ENCODE measurements at regions not wholly inside any gene's neighbourhood (a gene's known extent, or its start where the extent isn't known, plus 50 kb on each side); places are given as distances from the start of the nearest gene placed in this dataset.

GRCh38 chr3:18236726-18237125, 188.4 kb downstream of the SATB1 start:
- H4K20me1 ChIP-seq (ENCODE audit: insufficient read depth): no peaks in the 10 kb centered on the region
- TF ChIP-seq EZH2 (IDR thresholded peaks at IDR 0.05; ENCODE audit: insufficient read depth, poor library complexity, severe bottlenecking) (no peak), EZH2phosphoT487 (IDR thresholded peaks at IDR 0.05; ENCODE audit: insufficient read depth, low read depth) (no peak)
- H3K9me3 ChIP-seq (ENCODE audit: low read depth): no peaks in the 10 kb centered on the region
- in situ Hi-C loops (cut with MboI): no loop called here
- no peaks in the 10 kb centered on the region for H3K9me2 ChIP-seq (ENCODE audit: insufficient read depth)
- no peak overlapping the region; the same call in 1 of the 2 replicates for H2AFZ ChIP-seq
- 77 to 78% methylated on average over 2 of the region's 2 CpGs for WGBS, 2 experiments (ENCODE audit: low coverage in 1 of 2, low lambda C conversion rate in 2 of 2, missing lambda C conversion rate in 2 of 2)
- H3F3A ChIP-seq (ENCODE audit: insufficient read depth): peaks cover 15% of the 10 kb centered on the region
- peak overlapping the region; percentile 38 for H3K4me2 ChIP-seq (ENCODE audit: unreplicated experiment)
- DNase-seq: no peak
- H3K79me2 ChIP-seq (ENCODE audit: insufficient read depth): no peaks in the 10 kb centered on the region
- peaks cover 26% of the 10 kb centered on the region for H3K4me1 ChIP-seq (ENCODE audit: insufficient read depth)
- no peaks in the 10 kb centered on the region for H3K27me3 ChIP-seq (replicated peaks; ENCODE audit: insufficient read depth)
- no peak overlapping the region for H3K4me3 ChIP-seq
- no peak overlapping the region for H3K9ac ChIP-seq
- H3K27ac ChIP-seq: no peak overlapping the region; the same call in 1 of the 2 replicates
- no peaks in the 10 kb centered on the region for H3K36me3 ChIP-seq (ENCODE audit: low read depth)

DNA sequence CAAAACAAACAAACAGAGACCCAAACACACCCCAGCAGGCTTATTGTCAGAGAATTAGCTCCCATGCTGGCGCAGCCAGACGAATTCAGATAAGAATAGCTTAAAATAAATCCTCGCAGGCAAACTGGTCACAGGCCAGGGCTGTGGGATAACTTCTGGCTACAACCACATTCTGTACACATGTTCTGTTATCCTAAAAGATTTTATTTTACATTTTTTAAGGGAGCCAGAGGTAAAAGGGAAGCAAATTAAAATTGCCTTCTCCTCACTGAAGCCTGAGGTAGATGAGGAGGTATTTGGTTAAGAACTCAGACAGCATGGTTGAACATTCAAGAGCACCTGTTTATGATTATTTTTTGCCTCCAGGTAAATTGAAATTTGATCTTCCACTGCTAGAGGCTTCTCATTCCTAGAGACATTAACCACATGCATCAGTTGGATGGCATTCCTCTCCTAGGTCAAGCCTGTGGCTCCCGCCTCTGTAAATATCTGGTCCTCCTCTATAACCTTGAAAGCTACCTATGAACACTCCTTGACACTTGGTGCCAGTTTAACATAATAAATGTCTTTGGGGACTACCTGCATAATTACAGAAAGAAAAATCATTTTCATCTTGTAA, 190.3 kb downstream of the SATB1 start:
- no peak for DNase-seq
- TF ChIP-seq EZH2 (IDR thresholded peaks at IDR 0.05; ENCODE audit: insufficient read depth, poor library complexity, severe bottlenecking): no peak
- no peak for TF ChIP-seq EZH2phosphoT487 (IDR thresholded peaks at IDR 0.05; ENCODE audit: insufficient read depth, low read depth)
- Histone ChIP-seq H3K4me3 (no peak overlapping the region), H3K9me3 (ENCODE audit: low read depth) (no peaks in the 10 kb centered on the region), H2AFZ (no peak overlapping the region), H3K4me1 (ENCODE audit: insufficient read depth) (peaks cover 26% of the 10 kb centered on the region), H3K9ac (no peak overlapping the region), H3K4me2 (ENCODE audit: unreplicated experiment) (no peak overlapping the region), H3K27ac (no peak overlapping the region), H3F3A (ENCODE audit: insufficient read depth) (peaks cover 15% of the 10 kb centered on the region), H3K36me3 (ENCODE audit: low read depth) (no peaks in the 10 kb centered on the region), H3K9me2 (ENCODE audit: insufficient read depth) (no peaks in the 10 kb centered on the region), H3K79me2 (ENCODE audit: insufficient read depth) (no peaks in the 10 kb centered on the region), H4K20me1 (ENCODE audit: insufficient read depth) (no peaks in the 10 kb centered on the region), H3K27me3 (replicated peaks; ENCODE audit: insufficient read depth) (no peaks in the 10 kb centered on the region)
- in situ Hi-C loops (cut with MboI): no loop called here
- 58 to 62% methylated on average over 4 of the region's 4 CpGs for WGBS, 2 experiments (ENCODE audit: low coverage in 1 of 2, low lambda C conversion rate in 2 of 2, missing lambda C conversion rate in 2 of 2)

DNA sequence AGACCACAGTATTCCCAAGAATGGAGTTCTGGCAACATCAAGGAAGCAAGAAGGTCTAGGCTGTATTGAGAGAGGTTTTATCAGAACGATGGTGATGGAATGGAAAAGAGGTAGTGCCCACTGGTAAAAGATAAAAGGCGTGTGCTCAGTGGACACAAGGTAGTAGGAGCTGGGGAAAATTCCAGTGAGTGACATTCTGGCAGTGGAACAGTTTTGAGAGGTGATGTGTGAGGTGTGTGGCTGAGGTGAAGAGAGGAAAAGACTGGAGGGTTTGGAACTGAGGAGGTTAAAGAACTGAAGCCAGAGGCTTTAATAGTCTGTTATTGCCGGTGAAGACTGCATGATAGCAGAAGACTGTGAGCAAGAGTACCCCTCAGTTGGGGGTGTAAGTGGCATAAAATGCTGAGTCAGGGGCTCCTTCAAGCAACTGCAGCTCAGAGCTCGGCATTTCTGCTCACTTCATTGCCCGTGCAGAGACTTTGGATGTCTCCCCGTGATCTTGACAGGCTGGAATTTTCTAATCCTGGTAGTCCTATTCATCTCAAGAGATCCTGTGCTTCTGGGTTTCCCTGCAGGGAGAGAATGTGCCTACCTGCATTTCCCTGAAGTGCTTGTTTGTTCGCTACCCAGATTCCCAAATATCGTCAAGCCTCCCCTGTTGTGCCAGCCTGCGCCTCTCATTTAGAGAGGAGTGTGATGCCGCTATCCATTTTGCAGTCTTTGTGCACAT, 191.0 kb downstream of the SATB1 start:
- no peak overlapping the region for H3K4me2 ChIP-seq (ENCODE audit: unreplicated experiment)
- H3F3A ChIP-seq (ENCODE audit: insufficient read depth): peaks cover 15% of the 10 kb centered on the region
- peaks cover 26% of the 10 kb centered on the region for H3K4me1 ChIP-seq (ENCODE audit: insufficient read depth)
- DNase-seq: no peak
- in situ Hi-C loops (cut with MboI): no loop called here
- no peak overlapping the region for H3K9ac ChIP-seq
- 55 to 62% methylated on average over 10 of the region's 10 CpGs for WGBS, 2 experiments (ENCODE audit: low coverage in 1 of 2, low lambda C conversion rate in 2 of 2, missing lambda C conversion rate in 2 of 2)
- no peaks in the 10 kb centered on the region for H3K36me3 ChIP-seq (ENCODE audit: low read depth)
- no peaks in the 10 kb centered on the region for H3K9me3 ChIP-seq (ENCODE audit: low read depth)
- H4K20me1 ChIP-seq (ENCODE audit: insufficient read depth): no peaks in the 10 kb centered on the region
- no peak overlapping the region for H3K27ac ChIP-seq
- no peaks in the 10 kb centered on the region for H3K79me2 ChIP-seq (ENCODE audit: insufficient read depth)
- H3K27me3 ChIP-seq (replicated peaks; ENCODE audit: insufficient read depth): no peaks in the 10 kb centered on the region; the same call in 1 of the 2 replicates
- H2AFZ ChIP-seq: no peak overlapping the region
- no peak overlapping the region for H3K4me3 ChIP-seq
- TF ChIP-seq EZH2 (IDR thresholded peaks at IDR 0.05; ENCODE audit: insufficient read depth, poor library complexity, severe bottlenecking): no peak
- TF ChIP-seq EZH2phosphoT487 (IDR thresholded peaks at IDR 0.05; ENCODE audit: insufficient read depth, low read depth): no peak
- no peaks in the 10 kb centered on the region for H3K9me2 ChIP-seq (ENCODE audit: insufficient read depth)

GRCh38 chr3:18232317-18232716, 192.8 kb downstream of the SATB1 start:
- Histone ChIP-seq H4K20me1 (ENCODE audit: insufficient read depth) (no peaks in the 10 kb centered on the region), H3K27ac (no peak overlapping the region), H3K4me2 (ENCODE audit: unreplicated experiment) (no peak overlapping the region), H3K9me2 (ENCODE audit: insufficient read depth) (no peaks in the 10 kb centered on the region), H3F3A (ENCODE audit: insufficient read depth) (peaks cover 7% of the 10 kb centered on the region; the same call in 1 of the 2 replicates), H3K9me3 (ENCODE audit: low read depth) (no peaks in the 10 kb centered on the region), H3K36me3 (ENCODE audit: low read depth) (no peaks in the 10 kb centered on the region), H3K79me2 (ENCODE audit: insufficient read depth) (no peaks in the 10 kb centered on the region), H3K4me3 (no peak overlapping the region), H3K9ac (no peak overlapping the region), H3K4me1 (ENCODE audit: insufficient read depth) (peaks cover 8% of the 10 kb centered on the region), H3K27me3 (replicated peaks; ENCODE audit: insufficient read depth) (no peaks in the 10 kb centered on the region; the same call in 1 of the 2 replicates), H2AFZ (no peak overlapping the region)
- in situ Hi-C loops (cut with MboI): no loop called here
- WGBS, 2 experiments (ENCODE audit: low coverage in 1 of 2, low lambda C conversion rate in 2 of 2, missing lambda C conversion rate in 2 of 2): 29 to 31% methylated on average over 3 of the region's 3 CpGs
- no peak for DNase-seq
- TF ChIP-seq EZH2 (IDR thresholded peaks at IDR 0.05; ENCODE audit: insufficient read depth, poor library complexity, severe bottlenecking) (no peak), EZH2phosphoT487 (IDR thresholded peaks at IDR 0.05; ENCODE audit: insufficient read depth, low read depth) (no peak)
